ENCODE measurements at regions not wholly inside any gene's neighbourhood (a gene's known extent, or its start where the extent isn't known, plus 50 kb on each side); places are given as distances from the start of the nearest gene placed in this dataset.

GRCh38 chr2:215817046-215817445 lies 196.3 kb downstream of the MREG start:
- WGBS, 2 experiments (ENCODE audit: insufficient coverage in 2 of 2) = no CpG with 5 or more reads among the region's 1 CpG
- no peaks in the 10 kb centered on the region for H3K4me1 ChIP-seq (ENCODE audit: control insufficient read depth, insufficient read depth, low read length, poor library complexity, severe bottlenecking)

DNA sequence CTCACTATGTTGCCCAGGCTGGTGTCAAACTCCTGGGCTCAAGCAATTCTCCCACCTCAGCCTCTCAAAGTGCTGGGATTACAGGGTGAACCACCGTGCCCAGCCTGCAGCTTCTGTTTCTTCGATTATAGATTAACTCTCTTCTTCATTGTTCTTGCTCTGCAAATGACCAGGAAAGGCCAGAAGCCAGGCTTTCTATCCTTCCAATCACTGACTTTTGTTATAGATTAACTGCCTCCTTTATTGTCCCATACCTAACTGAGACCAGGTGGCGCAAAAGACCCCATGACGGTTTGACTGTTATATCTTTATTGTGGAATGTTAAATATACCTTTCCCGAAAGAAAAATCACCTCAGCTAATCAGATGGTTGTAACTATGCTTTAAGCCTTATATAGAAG lies 196.9 kb downstream of the MREG start:
- Histone ChIP-seq H3K27ac (ENCODE audit: low read depth, low read length, severe bottlenecking) (no peak overlapping the region), H3K4me3 (ENCODE audit: extremely low read depth, insufficient read depth, low read length, poor library complexity, severe bottlenecking) (no peak overlapping the region), H3K4me1 (ENCODE audit: control insufficient read depth, insufficient read depth, low read length, poor library complexity, severe bottlenecking) (no peaks in the 10 kb centered on the region), H3K9me3 (ENCODE audit: control insufficient read depth, low read length) (no peaks in the 10 kb centered on the region), H3K36me3 (ENCODE audit: control insufficient read depth, insufficient read depth, low read length) (no peaks in the 10 kb centered on the region)
- 87 to 100% methylated on average over 2 of the region's 5 CpGs for WGBS, 2 experiments (ENCODE audit: insufficient coverage in 2 of 2)

More at GRCh38 chr2:215817046-215817445, 196.3 kb downstream of the MREG start:
- no peaks in the 10 kb centered on the region for H3K36me3 ChIP-seq (ENCODE audit: control insufficient read depth, insufficient read depth, low read length)
- no peak overlapping the region for H3K4me3 ChIP-seq (ENCODE audit: extremely low read depth, insufficient read depth, low read length, poor library complexity, severe bottlenecking)
- H3K27ac ChIP-seq (ENCODE audit: low read depth, low read length, severe bottlenecking) = no peak overlapping the region
- no peaks in the 10 kb centered on the region for H3K9me3 ChIP-seq (ENCODE audit: control insufficient read depth, low read length)

DNA sequence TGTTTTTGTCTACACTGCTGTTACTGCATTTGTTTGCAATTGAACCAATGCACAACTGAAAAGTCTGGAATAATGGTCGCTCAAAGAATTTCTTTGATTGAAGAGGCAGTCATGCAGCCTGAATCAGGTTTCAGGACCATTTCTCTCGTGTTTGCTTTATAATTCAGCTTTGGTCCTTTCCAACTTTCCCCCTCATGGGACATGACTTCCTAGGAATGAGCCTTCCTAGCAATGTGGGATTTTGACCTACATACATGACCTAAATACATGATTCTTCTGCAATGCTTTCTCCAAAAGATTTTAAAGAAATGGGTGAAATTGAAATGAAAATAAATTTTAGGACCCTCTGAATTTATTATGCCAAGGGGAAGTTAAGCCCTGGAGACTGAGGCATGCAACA lies 197.4 kb downstream of the MREG start:
- Histone ChIP-seq H3K9me3 (ENCODE audit: control insufficient read depth, low read length) (no peaks in the 10 kb centered on the region), H3K4me1 (ENCODE audit: control insufficient read depth, insufficient read depth, low read length, poor library complexity, severe bottlenecking) (no peaks in the 10 kb centered on the region), H3K36me3 (ENCODE audit: control insufficient read depth, insufficient read depth, low read length) (no peaks in the 10 kb centered on the region), H3K4me3 (ENCODE audit: extremely low read depth, insufficient read depth, low read length, poor library complexity, severe bottlenecking) (no peak overlapping the region), H3K27ac (ENCODE audit: low read depth, low read length, severe bottlenecking) (no peak overlapping the region)
- WGBS, 2 experiments (ENCODE audit: insufficient coverage in 2 of 2) = 84 to 85% methylated on average over 1 to 2 of the region's 2 CpGs

- H3K4me3 ChIP-seq (ENCODE audit: extremely low read depth, insufficient read depth, low read length, poor library complexity, severe bottlenecking) = no peak overlapping the region
- H3K9me3 ChIP-seq (ENCODE audit: control insufficient read depth, low read length) = no peaks in the 10 kb centered on the region
- no peaks in the 10 kb centered on the region for H3K36me3 ChIP-seq (ENCODE audit: control insufficient read depth, insufficient read depth, low read length)
- H3K4me1 ChIP-seq (ENCODE audit: control insufficient read depth, insufficient read depth, low read length, poor library complexity, severe bottlenecking) = no peaks in the 10 kb centered on the region
- H3K27ac ChIP-seq (ENCODE audit: low read depth, low read length, severe bottlenecking) = no peak overlapping the region
These were observed 200.4 kb downstream of the MREG start for GRCh38 chr2:215812966-215813365.

DNA sequence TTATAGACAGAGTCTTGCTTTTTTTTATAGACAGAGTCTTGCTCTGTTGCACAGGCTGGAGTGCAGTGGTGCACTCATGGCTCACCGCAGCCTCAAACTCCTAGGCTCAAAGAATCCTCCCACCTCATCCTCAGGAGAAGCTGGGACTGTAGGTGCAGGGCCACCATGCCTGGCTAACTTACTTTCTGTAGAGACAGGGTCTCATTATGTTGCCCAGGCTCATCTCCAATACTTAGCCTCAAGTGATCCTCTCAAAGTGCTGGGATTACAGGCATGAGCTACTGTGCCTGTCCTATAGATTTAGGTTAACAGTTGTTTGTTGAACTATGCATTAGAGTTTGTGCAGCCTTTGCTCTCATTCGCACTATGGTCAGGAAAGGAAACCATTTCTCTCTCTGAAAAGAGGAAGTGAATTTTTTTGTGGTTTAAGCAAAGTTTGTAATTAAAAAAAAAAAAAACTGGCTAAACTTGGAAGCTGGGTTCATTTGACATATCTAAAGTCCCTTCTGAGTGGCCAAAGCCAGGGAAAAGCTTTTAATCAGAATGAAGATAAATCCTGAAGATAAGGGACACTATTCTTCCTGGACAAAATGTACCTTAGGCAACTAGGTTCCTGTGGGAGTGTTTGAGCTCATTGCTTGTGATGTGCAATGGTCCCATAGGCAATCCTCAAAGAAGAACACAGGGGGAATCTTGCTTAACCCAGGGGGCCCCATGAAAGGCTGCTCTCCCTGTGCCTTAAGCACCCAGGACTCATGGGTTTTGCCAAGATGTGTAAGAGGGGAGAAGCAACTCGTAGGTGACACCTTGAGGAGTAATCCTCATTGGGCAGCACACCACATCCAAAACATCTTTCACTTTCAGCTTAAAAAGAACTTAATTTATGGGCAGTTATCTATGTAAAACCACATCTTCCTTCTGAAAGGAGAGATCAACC lies 201.7 kb downstream of the MREG start:
- no peaks in the 10 kb centered on the region for H3K4me1 ChIP-seq (ENCODE audit: control insufficient read depth, insufficient read depth, low read length, poor library complexity, severe bottlenecking)
- no peak overlapping the region for H3K4me3 ChIP-seq (ENCODE audit: extremely low read depth, insufficient read depth, low read length, poor library complexity, severe bottlenecking)
- 92 to 100% methylated on average over 2 of the region's 3 CpGs for WGBS, 2 experiments (ENCODE audit: insufficient coverage in 2 of 2)
- H3K27ac ChIP-seq (ENCODE audit: low read depth, low read length, severe bottlenecking) = no peak overlapping the region
- no peaks in the 10 kb centered on the region for H3K9me3 ChIP-seq (ENCODE audit: control insufficient read depth, low read length)
- H3K36me3 ChIP-seq (ENCODE audit: control insufficient read depth, insufficient read depth, low read length) = no peaks in the 10 kb centered on the region

GRCh38 chr2:215811003-215811402 lies 202.3 kb downstream of the MREG start:
- Histone ChIP-seq H3K9me3 (ENCODE audit: control insufficient read depth, low read length) (no peaks in the 10 kb centered on the region), H3K4me3 (ENCODE audit: extremely low read depth, insufficient read depth, low read length, poor library complexity, severe bottlenecking) (no peak overlapping the region), H3K27ac (ENCODE audit: low read depth, low read length, severe bottlenecking) (no peak overlapping the region), H3K4me1 (ENCODE audit: control insufficient read depth, insufficient read depth, low read length, poor library complexity, severe bottlenecking) (no peaks in the 10 kb centered on the region), H3K36me3 (ENCODE audit: control insufficient read depth, insufficient read depth, low read length) (no peaks in the 10 kb centered on the region)
- WGBS, 2 experiments (ENCODE audit: insufficient coverage in 2 of 2) = 100% methylated on average over 1 of the region's 3 CpGs

- H3K36me3 ChIP-seq (ENCODE audit: control insufficient read depth, insufficient read depth, low read length) = no peaks in the 10 kb centered on the region
- H3K27ac ChIP-seq (ENCODE audit: low read depth, low read length, severe bottlenecking) = no peak overlapping the region
- H3K4me3 ChIP-seq (ENCODE audit: extremely low read depth, insufficient read depth, low read length, poor library complexity, severe bottlenecking) = no peak overlapping the region
- WGBS, 2 experiments (ENCODE audit: insufficient coverage in 2 of 2) = no CpG with 5 or more reads among the region's 1 CpG
- no peaks in the 10 kb centered on the region for H3K4me1 ChIP-seq (ENCODE audit: control insufficient read depth, insufficient read depth, low read length, poor library complexity, severe bottlenecking)
- H3K9me3 ChIP-seq (ENCODE audit: control insufficient read depth, low read length) = no peaks in the 10 kb centered on the region
These were observed 204.4 kb downstream of the MREG start for GRCh38 chr2:215808996-215809395.

- Histone ChIP-seq H3K4me3 (ENCODE audit: extremely low read depth, insufficient read depth, low read length, poor library complexity, severe bottlenecking) (no peak overlapping the region), H3K9me3 (ENCODE audit: control insufficient read depth, low read length) (no peaks in the 10 kb centered on the region), H3K36me3 (ENCODE audit: control insufficient read depth, insufficient read depth, low read length) (no peaks in the 10 kb centered on the region), H3K4me1 (ENCODE audit: control insufficient read depth, insufficient read depth, low read length, poor library complexity, severe bottlenecking) (no peaks in the 10 kb centered on the region), H3K27ac (ENCODE audit: low read depth, low read length, severe bottlenecking) (no peak overlapping the region)
- 82 to 90% methylated on average over 1 of the region's 2 CpGs for WGBS, 2 experiments (ENCODE audit: insufficient coverage in 2 of 2)
These were observed 205.2 kb downstream of the MREG start for GRCh38 chr2:215808194-215808593.

- H3K36me3 ChIP-seq (ENCODE audit: control insufficient read depth, insufficient read depth, low read length) = no peaks in the 10 kb centered on the region
- no peaks in the 10 kb centered on the region for H3K4me1 ChIP-seq (ENCODE audit: control insufficient read depth, insufficient read depth, low read length, poor library complexity, severe bottlenecking)
- H3K9me3 ChIP-seq (ENCODE audit: control insufficient read depth, low read length) = no peaks in the 10 kb centered on the region
- 100% methylated on average over 1 of the region's 3 CpGs; no CpG with 5 or more reads in 1 of the 2 experiments for WGBS, 2 experiments (ENCODE audit: insufficient coverage in 2 of 2)
- no peak overlapping the region for H3K4me3 ChIP-seq (ENCODE audit: extremely low read depth, insufficient read depth, low read length, poor library complexity, severe bottlenecking)
- H3K27ac ChIP-seq (ENCODE audit: low read depth, low read length, severe bottlenecking) = no peak overlapping the region
These were observed 207.9 kb downstream of the MREG start for GRCh38 chr2:215805493-215805892.

DNA sequence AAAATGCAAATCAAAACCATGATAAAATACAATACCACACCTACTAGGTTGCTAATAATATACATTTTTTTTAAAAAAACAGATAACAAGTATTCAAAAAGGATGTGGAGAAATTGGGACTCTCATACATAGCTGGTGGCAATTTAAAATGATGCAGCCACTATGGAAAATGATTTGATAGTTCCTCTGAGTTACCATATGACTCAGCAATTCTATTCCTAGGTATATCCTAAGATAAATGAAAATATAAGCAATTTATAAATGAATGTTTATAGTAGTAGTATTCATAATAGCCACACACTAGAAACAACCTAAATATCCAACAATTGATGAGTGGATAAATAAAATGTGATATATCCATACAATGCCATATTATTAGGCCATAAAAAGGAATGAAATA lies 210.2 kb downstream of the MREG start:
- Histone ChIP-seq H3K27ac (ENCODE audit: low read depth, low read length, severe bottlenecking) (no peak overlapping the region), H3K4me1 (ENCODE audit: control insufficient read depth, insufficient read depth, low read length, poor library complexity, severe bottlenecking) (no peaks in the 10 kb centered on the region), H3K9me3 (ENCODE audit: control insufficient read depth, low read length) (no peaks in the 10 kb centered on the region), H3K4me3 (ENCODE audit: extremely low read depth, insufficient read depth, low read length, poor library complexity, severe bottlenecking) (no peak overlapping the region), H3K36me3 (ENCODE audit: control insufficient read depth, insufficient read depth, low read length) (no peaks in the 10 kb centered on the region)

GRCh38 chr2:215799194-215799593 lies 214.2 kb downstream of the MREG start:
- Histone ChIP-seq H3K36me3 (ENCODE audit: control insufficient read depth, insufficient read depth, low read length) (no peaks in the 10 kb centered on the region), H3K9me3 (ENCODE audit: control insufficient read depth, low read length) (no peaks in the 10 kb centered on the region), H3K27ac (ENCODE audit: low read depth, low read length, severe bottlenecking) (no peak overlapping the region), H3K4me1 (ENCODE audit: control insufficient read depth, insufficient read depth, low read length, poor library complexity, severe bottlenecking) (peaks cover 10% of the 10 kb centered on the region), H3K4me3 (ENCODE audit: extremely low read depth, insufficient read depth, low read length, poor library complexity, severe bottlenecking) (no peak overlapping the region)
- WGBS, 2 experiments (ENCODE audit: insufficient coverage in 2 of 2) = 83% methylated on average over 1 of the region's 1 CpG; no CpG with 5 or more reads in 1 of the 2 experiments
